ENCODE measurements at regions not wholly inside any gene's neighbourhood (a gene's known extent, or its start where the extent isn't known, plus 50 kb on each side); places are given as distances from the start of the nearest gene placed in this dataset.

DNA sequence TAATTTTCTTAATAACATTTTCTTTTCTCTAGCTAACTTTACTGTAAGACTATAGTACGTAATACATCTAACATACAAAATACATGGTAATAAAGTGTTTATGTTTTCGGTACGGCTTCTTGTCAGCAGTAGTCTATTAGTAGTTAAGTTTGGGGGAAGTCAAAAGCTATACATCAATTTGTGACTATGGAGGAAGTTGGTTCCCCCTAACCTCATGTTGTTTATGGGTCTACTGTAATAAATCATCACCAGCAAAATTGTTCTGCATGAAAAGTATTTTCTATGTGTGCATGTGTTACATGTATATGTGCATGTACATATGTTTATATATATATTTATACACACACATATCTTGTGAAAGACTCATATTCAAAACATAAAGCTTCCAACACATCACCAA is 303.0 kb downstream of the TRIB2 start:
- no peak for DNase-seq

DNA sequence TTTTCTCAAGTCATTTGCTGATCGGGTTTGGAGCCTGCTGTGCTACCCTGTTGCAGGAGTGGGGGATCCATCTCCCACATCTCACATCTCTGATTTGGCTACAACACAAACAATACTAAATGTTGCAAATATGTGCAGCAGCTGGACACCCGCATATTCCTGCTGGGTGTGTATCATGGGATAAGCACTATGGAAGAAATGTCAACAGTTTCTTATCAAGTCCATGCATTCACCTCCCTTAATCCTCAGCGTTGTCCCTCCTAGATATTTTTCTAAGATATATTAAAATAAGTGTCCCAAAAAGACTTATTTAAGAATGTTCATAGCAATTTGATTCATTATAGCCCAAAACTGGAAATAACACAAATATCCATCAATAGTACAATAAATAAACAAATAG is 303.7 kb downstream of the TRIB2 start:
- DNase-seq: no peak

DNA sequence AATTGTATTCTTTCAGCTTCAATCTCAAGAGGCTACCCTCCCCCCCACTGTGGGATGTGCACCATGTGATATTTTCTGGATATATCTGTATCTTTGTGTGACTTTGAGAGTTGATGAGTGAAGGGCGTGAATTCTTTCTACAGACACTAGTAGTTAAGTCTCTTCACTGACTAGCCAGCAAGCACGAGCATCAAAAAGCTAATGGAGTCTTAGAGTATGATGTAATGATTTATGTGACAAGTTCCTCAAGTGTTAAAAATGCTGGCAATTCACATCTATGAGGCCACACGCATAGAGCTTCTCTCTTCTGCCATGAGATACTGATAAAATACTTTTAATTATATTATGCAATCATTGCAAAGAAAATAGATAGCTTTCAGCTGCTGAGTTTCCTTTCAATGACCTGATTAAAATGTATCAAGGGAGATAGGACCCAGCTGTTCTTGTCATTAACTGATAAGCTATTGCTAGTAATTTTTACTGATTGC is 304.8 kb downstream of the TRIB2 start:
- DNase-seq: no peak

DNA sequence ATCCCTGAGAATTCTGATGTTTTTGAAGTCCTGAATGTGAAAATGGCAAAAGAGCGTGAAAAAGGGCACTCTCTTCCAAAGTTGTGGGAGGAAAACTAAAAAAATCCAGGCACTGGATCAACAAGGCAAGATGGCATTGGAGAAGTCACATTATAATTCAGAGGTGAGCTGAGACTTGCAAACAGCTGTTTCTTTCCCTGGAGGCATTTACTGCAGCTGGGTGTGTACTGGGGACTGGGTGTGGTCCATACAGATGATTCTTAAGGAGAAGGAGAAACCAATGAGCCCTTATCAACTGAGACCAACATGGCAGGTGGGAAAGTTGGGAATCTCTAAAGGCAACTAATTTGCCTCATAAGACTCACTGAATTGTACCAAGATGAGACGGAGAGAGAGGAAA is 313.9 kb downstream of the TRIB2 start:
- DNase-seq: no peak

DNA sequence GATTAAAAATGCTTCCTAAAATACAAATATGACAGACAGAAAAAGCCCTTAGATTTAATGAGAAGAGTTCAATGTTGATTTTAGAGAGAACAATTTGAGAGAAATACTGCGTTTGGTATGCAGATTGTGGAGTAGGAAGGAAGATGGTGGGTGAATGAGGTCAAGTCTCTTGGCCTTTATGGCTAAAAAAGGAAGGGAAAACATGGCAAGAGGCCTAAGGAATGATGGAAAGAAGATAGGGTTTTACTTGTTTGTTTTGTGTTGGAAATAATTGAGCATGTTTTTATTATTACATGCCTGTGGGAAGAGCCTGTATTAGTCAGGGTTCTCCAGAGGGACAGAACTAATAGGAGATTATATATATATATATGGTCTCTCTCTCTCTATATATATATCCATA is 318.1 kb downstream of the TRIB2 start:
- DNase-seq: no peak

DNA sequence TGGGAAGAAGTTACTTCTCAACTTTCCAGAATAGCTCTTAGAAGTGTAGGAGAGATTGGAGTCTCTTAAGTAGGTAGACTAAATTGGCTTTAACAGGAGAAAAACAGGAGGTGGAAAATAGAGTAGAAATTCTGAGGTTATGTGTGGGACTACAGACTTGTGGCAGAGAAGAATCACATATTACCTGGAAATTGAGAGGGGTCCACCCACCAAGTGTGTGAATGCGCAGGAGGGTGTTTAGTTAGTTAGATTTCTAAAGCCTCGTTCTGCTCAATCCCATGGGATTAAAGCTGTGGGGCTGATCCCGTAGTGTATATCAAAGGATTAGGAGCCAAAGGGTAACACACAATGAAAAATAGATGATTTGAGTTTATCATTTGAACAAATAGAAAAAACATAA is 319.1 kb downstream of the TRIB2 start:
- no peak for DNase-seq

DNA sequence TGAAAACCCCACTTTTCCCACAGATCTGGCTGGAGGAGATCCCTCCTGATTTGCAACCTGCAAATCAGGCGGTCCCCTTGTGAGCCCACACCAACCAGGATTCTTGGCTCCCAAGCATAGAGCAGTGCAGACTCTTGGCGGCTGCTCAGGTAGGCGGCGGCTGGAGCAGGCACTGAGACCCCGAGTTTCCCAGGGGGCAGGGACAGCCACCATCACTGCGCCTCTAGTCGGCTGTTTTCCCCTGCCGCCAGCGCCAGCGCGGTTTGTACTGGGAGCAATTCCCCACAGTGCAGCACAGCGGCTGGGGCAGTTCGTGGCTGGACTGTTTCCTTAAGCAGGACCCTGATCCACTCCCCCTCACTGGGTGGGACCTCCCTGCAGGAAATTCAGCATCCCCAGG is 323.3 kb downstream of the TRIB2 start:
- no peak for DNase-seq

DNA sequence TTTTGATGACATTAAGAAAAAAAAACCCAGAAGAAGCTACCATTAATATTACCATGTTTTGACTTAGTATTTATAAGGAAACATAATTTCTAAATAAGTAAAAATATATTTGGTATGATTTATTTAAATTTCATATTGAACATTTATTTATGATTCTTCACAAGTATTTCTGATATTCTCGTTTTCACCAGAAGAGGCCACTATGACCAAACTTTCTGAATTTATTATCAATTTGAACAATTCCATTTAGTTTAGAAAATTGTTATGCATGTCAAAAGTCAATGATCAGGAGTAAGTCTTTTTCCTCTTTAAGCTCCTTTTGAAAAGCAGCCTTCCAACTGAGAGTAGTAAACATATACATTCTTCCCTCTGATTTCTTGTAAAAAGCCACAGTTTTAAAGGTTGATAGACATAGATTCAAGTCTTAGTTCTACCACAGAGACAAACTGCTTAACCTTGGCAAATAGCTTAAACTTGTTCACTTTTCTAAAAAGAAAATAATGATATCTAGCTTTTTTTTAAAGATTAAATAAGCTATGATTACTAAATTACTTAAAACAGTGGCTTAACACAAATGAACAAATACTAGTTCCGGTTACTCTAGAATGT is 329.9 kb downstream of the TRIB2 start:
- DNase-seq: peak; percentile 2

DNA sequence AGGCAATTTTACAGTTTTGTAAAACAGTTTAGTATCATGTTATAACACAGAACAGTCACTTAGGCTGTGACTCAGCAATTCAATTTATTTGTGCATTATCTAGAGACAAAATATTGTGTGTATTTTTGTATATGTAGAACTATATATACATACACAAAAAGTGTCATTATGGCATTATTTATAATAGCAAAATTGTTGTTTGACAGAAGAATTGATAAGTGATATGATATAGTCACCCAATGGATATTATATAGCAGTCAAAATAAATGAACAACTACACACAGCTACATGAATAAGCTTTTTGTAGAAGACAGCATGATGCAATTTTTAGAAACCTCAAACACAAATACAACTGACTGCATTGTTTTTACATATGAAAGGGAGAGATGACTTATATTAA is 334.0 kb downstream of the TRIB2 start:
- no peak for DNase-seq

DNA sequence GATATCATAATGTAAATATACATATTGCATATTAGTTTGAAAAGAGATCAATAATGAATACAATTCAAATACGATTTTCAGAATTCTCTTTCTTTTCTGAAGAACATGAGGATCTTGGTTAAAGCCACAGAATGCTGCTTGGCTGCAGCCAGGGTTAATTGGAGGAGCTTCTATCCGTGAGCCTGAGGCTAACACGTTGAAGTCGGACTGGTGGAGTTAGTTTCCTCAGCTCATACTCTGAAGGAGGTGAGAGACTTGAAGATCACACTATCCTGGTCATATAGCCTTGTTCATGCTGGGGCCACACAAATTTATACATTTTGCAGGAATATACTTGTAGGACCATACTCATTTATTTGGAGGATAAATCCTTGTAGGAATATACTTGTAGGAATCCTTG is 335.8 kb downstream of the TRIB2 start:
- DNase-seq: no peak

DNA sequence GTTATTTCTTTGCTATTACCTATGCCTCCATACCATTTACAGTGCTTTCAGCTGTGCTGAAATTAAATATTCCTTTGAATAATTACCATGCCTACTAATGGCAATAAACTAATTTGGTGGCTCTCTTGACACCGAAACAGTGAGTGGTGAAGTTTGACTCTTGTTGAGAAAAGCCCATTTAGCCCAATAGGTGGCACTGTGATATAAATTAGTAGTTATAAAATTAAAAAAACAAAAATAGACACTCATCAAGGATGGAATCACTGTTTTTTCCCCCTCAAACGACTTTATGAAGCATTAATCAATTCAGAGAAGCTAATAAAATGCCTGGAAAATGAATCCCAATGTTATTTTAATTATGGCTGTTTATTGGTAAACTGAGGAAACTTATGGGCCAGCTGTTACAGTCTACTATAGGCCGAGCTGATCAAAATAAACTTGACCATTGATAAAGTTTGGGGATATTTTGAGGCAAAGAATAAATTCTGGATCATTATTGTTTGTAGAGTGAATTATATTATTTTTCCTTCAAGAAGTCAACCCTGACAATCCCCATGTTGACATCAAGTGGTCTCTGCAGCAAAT is 339.6 kb downstream of the TRIB2 start:
- peak; percentile 10 for DNase-seq

DNA sequence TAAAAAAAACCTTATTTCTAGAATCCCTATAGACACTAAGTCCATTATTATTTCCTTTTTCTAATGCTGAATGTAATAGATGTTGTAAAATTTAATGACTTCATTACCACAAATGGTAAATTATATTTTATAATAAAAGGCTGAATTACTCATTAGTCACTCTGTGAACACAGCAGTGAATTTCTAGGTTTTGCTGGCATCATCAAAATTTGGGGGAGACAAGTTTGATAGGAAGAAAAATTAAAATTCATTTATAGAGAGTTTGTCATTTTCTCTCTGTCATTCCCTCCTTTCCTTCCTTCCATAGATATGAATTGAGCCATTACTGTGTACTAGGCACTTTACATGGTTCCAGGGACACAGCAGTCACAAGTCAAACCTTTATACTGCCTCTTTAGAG is 340.9 kb downstream of the TRIB2 start:
- DNase-seq: no peak

DNA sequence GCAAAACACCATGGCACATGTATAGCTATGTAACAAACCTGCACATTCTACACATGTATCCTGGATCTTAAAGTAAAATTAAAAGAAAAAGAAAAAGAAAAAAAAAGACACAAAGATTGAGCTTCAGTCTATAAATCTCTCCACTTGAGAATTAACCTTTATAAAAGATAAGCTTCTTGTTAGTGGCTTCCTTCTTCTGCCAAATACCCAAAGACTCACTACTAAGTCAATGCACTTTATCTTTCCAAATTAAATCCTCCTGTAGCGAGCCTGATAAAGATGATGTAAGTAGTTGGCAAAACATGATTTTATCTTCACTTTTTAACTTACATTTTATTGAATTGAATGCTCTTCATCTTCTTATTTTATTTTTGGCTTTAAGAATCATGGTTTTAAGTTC is 349.9 kb downstream of the TRIB2 start:
- no peak for DNase-seq

DNA sequence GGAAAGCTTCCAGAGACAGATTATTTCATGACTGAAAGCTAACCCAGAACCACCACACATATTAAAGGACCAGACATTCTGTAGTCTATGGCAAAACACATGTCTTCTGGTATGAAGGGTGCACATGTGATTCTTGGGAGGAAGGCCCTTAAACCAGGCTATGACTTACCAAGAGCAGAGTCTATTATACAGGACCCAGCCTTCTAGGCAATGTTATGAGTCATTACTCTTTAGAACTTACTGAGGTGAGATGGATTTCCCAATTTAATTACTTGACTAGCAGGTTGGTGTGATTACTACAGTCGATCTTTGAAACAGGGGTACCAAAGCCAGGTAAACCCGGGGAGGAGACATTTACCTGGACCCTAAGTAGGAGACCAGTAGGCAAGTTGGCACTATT is 350.8 kb downstream of the TRIB2 start:
- no peak for DNase-seq

DNA sequence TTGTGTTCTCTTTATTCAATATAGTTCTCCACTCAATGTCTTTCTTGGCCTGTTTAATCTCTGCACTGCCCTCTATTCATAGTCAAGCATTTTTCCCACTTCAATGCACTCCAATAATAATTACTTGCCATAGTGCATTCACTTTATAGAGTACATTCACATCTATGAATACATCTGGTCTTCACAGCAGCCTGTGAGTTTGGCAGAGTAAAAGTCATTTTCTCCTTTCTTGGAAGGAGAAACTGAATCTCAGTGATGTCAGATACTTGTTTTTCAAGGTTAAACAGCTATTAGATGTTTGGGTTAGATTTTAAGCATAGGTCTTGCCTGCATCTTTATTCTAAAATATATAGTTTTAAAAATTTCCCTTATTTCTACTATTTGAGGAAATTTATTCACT is 373.2 kb downstream of the TRIB2 start:
- peak; percentile 28 for DNase-seq

DNA sequence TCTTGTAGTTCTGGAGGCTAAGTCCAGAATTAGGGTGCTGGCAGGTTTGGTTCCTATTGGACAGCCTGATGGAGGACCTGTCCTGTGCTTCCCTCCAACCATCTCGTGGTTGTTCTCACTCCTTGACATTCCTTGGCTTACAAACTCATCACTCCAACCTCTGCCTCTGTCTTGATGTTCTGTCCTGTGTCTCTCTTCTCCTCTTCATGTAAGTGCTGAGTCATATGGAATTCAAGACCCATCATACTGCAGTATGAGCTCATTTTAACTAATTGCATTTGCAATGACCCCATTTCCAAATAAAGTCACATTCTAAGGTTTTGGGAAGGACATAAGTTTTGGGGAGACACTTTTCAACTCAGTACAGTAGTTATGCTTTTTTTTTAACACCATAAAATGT is 374.7 kb downstream of the TRIB2 start:
- no peak for DNase-seq

DNA sequence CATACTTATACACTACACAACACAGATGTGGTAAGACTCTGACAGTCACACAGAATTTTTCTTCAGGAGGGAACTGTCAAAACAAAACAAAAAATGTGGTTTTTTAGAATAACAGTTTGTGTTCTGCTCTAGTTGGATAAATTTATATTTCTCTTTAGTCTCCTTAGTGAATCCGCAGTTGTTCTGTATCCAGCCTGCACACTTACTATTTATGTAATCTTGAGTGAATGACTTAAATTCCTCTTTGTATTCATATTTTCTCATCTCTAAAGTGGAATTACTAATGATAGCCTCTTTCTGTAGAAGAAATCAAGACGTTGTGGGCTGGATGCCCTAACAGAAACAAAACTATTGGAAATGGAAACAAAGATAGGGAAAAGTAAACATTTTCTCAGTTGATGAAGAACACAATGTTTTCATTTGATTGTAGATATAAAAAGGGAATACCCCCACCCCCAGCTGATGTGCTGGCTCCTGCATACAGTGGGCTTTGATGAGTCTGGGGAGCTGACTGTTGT is 375.2 kb downstream of the TRIB2 start:
- no peak for DNase-seq

DNA sequence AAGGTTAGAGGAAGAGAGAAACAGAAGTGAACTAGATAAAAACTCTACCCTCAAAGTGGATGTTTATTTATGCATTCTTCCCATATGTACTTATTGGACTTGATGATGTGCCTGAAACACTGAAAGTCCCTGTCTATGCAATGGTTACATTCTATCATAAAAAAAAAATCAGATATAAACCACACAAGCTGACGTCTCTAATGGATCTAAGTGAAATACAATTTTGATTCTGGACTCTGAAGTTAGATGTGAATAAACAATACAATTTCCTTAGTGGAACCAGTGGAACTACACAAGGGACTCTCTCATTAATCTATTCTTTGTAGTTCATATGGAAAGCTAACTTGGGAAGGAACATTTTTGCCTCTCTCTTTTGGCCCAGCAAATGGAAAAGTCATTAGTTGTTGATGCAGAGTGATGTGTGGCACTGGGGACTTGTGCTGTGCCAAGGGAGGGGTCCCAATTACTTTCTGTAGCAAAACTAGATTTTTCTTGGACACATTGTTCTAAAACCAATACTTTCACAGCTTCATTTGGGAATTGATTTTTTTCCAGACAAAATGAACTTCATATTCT is 376.8 kb downstream of the TRIB2 start:
- DNase-seq: no peak

DNA sequence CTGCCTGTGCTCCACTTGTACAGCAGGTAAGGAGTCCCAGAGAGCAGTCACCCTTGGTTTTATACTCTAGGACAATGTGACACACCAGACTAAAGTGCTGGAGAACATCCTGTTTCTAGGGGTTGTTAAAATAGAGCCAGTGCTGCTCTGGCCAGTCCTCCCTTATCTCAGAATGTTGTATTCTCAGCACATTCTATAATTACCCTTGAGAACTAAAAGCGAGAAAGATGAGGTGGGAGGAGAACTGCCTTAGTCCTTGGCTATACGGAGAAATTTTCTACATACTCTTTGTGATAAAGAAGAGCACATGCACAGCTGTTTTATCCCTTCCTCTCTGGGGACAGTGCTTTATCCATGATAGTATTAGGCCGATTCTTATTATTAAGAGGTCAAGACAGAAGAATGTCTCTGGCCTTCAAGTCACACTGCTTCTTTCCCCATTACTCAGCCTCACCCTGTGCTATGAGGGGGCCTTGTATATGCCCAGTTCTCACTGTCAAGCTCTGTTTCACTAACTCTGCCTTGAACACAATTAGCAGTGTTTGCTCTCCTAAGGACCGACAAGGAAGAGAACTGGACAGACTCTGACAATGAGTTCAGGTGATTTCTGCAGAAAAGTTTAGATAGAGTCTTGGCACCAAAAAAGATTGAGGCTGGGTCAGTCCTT is 385.8 kb downstream of the TRIB2 start:
- DNase-seq: no peak

DNA sequence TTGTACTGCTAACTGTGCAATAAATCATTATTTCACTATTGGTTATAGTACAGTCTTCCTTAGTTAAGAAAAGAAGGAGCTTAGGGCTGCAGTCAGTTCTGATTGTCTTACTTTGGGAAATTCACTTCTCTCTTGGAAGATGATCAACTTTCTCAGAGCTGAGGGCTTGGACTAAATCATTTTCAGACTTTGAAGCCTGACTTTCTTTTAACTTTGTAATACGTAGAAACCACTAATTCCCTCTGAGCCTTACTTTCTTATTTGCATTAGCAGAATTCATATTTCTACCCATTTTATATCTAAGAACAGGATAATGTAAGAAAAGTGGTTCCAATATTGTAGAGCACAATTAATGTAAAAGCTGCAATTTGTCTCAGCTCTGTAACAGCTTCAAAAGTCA is 386.4 kb downstream of the TRIB2 start:
- no peak for DNase-seq

DNA sequence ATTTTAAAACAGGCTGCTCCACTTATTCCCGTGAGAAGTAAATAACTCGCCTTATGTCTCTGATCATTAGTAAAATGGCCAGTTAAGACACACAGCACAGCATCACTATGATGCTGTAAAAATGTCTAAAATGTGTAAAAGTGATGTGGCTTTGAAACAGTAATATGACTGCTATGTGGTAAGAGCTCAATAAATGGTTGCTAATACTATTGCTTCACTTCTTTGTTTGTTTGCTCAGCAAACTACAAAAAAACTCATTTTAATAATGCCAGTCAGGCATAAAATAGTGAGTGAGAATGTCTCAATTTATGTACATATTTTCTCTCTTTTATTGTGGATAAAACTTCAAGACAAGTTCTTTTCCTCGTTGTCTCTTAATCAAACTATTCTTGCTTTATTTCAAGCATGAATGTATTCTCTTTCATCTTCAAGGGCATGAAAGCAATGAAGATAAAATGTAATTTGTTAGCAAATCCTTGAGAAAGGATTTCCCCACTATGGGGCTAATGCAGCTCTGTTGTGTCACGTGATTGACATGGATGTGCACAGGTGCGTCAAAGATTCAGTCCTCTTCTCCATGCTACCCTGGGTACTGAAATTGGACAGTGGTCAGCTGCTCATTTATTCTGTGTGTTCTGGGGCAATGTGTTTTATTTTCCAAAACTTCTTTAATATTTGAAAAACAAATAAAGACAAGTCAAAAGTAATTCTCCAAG is 387.2 kb downstream of the TRIB2 start:
- DNase-seq: no peak

DNA sequence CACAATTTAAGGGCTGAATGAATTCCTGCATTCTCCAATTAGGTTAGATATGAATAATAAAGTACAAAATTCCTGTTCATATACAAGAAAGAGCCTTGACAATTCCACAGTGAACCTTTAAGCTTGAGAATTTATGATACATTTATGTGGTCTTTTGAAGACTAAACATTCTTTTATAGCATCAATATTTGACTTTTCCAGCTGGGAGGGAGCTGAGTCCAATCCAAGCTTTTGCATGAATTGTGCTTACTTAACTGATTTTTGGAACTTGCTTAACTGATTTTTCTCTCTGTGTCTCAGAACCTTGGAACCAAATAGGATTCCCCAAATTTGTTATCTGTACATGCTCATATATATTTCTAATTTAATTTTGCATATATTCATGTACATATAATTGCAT is 388.0 kb downstream of the TRIB2 start:
- no peak for DNase-seq

DNA sequence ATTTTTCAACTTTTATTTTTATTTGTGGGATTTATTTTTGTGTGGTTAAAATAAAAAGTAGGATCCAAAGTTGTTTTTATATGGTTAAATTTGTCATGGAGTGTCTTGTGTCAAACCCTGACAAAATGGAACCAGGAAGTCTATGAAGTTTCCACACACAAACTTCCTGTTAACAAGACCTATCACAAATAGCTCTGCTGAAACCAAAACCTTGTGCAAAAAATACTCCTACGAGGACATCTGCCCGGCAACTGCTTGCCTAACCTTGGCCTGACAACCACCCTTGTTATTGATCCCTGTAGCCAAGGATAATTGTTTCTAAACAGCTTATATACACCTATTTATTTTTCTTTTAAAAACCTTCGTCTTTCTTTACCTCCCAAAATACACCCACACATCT is 389.6 kb downstream of the TRIB2 start:
- DNase-seq: no peak
